IPS DF 6.9 (cell line): ENCODE measurements at regions not wholly inside any gene's neighbourhood (a gene's known extent, or its start where the extent isn't known, plus 50 kb on each side); places are given as distances from the start of the nearest gene placed in this dataset.

ENCODE experiments used
- DNase-seq: peaks from one replicate; pipeline ENCODE4 v3.0.0-alpha.2; 2013; ENCODE audit warnings: low read depth, low spot score
- H3K27ac ChIP-seq: one replicate; pipeline ENCODE4 v1.5.1; 2013; ENCODE audit warnings: low read length, control low read depth
- H3K27me3 ChIP-seq: 2 replicates; pipeline ENCODE4 v1.6.1; 2013; ENCODE audit warnings: mild to moderate bottlenecking, low read length; ENCODE audit not compliant: control insufficient read depth, insufficient read depth
- H3K36me3 ChIP-seq: 2 replicates; pipeline ENCODE4 v1.6.1; 2013; ENCODE audit warnings: low read length; ENCODE audit not compliant: control insufficient read depth, insufficient read depth
- H3K4me1 ChIP-seq: 2 replicates; pipeline ENCODE4 v1.6.1; 2013; ENCODE audit warnings: low read length; ENCODE audit not compliant: control insufficient read depth, insufficient read depth
- H3K4me3 ChIP-seq: 2 replicates; pipeline ENCODE4 v1.5.1; 2013; ENCODE audit warnings: mild to moderate bottlenecking, low read length
- H3K9me3 ChIP-seq: 2 replicates; pipeline ENCODE4 v1.6.1; 2013; ENCODE audit warnings: low read length, inconsistent platforms; ENCODE audit not compliant: control insufficient read depth, insufficient read depth
- WGBS: extraction: QIAGEN DNeasy Blood & Tissue Kit; methylation state at CpG from one replicate; pipeline ENCODE4 v1.1.7; 2013; ENCODE audit warnings: mixed read lengths, missing lambda C conversion rate; ENCODE audit not compliant: insufficient read length, insufficient coverage; 5-methylcytosine and 5-hydroxymethylcytosine counted together

DNA sequence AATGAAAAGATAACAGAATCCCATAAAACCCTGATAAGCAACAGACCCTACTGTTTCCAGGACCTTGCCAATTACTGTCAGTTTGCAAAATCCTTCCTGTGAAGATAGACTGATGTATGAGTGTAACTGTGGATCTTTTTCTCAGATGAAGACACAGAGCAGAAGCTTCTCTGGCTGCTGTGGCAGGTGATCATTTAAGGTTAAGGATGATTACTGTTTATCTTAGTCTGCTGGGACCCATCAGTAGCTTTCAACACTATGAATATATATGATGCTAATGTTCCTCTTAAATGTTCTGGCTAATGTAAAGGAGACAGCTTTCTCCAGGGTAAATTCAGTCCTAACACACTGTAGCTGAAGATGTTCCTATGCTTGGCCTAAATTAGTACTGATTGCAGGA lies 56.0 kb upstream of the CTTNBP2 start:
- Histone ChIP-seq H3K27me3 (no peaks in the 10 kb centered on the region), H3K4me1 (no peaks in the 10 kb centered on the region), H3K9me3 (no peaks in the 10 kb centered on the region), H3K36me3 (no peaks in the 10 kb centered on the region), H3K27ac (no peak overlapping the region), H3K4me3 (no peak overlapping the region)
- DNase-seq: no peak

DNA sequence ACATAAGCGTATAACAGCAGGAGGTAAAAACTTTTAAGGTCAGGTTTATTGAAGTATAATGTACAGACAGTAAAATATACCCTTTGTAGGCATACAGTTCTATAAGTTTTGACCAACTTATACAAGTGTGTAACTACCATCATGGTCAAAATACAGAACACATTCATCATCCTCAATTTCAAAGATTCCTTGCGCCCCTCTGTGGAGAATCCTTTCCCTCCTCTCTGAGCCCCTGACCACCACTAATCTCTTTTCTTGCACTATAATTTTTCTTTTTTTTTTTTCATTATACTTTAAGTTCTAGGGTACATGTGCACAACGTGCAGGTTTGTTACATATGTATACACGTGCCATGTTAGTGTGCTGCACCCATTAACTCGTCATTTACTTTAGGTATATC lies 58.1 kb upstream of the CTTNBP2 start:
- WGBS: no CpG with 5 or more reads among the region's 5 CpGs
- H3K27me3 ChIP-seq: no peaks in the 10 kb centered on the region
- no peaks in the 10 kb centered on the region for H3K4me1 ChIP-seq
- no peaks in the 10 kb centered on the region for H3K9me3 ChIP-seq
- no peaks in the 10 kb centered on the region for H3K36me3 ChIP-seq
- no peak overlapping the region for H3K27ac ChIP-seq
- H3K4me3 ChIP-seq: no peak overlapping the region
- no peak for DNase-seq

DNA sequence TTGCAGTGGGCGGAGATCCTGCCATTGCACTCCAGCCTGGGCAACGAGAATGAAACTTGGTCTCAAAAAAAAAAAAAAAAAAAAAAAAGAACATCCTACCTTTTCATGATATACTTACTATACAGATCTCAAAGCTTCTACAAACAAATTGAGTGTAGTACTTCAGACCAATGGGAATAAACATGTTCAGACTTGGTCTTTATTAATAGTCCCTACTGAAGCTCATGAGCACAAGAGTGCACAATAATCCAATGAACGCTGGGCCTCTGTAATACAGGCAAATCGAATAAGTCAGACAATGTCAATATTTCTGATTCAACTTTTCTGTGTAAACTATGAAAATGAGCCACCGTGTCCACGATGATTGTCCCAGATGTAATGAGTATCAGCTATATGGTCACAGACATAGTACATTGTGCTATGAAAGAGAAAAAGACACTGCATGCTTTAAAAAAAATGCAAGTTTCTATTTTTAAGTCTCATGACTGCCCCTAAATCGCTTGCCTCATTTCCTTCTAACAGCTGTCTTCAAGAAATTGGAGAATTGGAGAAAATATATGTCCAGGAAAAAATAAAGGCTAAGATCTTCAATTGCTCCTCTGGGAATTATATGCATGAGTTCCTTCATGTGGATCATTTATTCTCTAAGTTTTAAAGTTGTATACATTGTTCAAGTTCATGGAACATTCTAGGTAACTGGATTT lies 64.0 kb upstream of the CTTNBP2 start:
- no peak for DNase-seq
- peaks cover 4% of the 10 kb centered on the region for H3K4me1 ChIP-seq
- no CpG with 5 or more reads among the region's 7 CpGs for WGBS
- no peak overlapping the region for H3K4me3 ChIP-seq
- H3K27ac ChIP-seq: no peak overlapping the region
- H3K36me3 ChIP-seq: no peaks in the 10 kb centered on the region
- H3K27me3 ChIP-seq: no peaks in the 10 kb centered on the region
- no peaks in the 10 kb centered on the region for H3K9me3 ChIP-seq

DNA sequence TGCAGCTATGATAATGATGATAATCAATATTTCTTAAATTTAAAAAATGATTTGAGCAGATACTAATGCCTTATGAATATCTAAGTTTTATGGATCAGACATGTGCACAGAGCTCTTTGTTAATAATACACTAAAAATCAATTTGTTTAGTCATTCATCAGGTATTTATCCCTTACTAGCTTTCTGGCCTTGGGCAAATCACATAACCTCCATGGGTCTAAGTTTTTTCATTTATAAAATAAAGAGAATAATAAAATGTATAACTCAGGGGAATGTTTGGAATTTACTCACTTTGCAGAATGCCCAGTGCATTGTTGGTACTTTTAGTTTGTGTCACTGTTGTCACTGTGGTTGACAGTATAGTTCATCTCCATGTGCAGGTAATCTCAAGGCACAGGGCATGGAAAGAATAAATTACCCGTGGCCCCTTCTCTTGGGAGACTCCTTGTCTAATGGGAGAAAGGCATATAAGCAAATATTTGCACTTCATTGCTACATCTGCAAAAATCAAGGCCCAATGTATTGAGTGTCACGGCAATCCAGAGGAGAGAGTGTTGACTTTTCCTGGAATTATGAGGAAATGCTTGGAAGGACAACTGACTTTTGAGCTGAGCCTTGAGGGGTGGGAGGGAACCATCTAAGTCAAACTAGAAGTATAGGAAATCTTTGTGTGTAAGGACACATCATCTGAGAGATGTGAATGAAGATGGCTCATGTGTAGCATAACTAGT lies 64.7 kb upstream of the CTTNBP2 start:
- peaks cover 4% of the 10 kb centered on the region for H3K4me1 ChIP-seq
- DNase-seq: no peak

DNA sequence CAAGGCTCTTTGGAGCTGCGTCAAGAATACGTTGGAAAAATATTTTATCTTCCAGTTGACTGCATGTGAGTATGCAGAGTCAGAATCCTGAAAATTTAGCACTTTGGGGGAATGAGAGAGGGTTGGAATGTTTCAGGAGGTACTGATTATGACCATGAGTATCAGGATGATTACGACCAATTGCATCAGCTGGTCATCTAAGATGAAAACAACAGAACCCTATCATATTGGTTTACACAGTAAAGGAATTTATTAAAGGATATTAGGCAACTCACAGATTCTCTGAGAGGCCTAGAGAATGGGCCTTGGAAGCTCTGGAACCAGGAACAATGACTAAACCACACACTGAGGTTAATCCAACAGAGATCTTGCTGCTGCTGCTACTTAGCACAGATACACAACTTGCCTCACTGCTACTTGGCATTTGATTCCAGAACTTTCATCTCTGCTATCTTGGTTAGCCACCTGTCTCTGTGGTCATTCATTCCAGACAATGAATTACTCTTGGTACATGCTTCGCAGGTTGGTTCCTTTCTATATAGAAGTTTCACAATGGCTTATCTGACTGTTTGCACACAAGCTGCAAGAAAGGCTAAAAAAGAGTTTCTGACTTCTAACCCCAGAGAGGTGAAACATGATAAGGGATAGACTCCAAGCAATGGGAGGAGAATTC lies 68.0 kb upstream of the CTTNBP2 start:
- H3K27ac ChIP-seq: no peak overlapping the region
- no peaks in the 10 kb centered on the region for H3K27me3 ChIP-seq
- no peak overlapping the region for H3K4me3 ChIP-seq
- WGBS: no CpG with 5 or more reads among the region's 4 CpGs
- H3K36me3 ChIP-seq: no peaks in the 10 kb centered on the region
- H3K4me1 ChIP-seq: peaks cover 4% of the 10 kb centered on the region
- no peaks in the 10 kb centered on the region for H3K9me3 ChIP-seq
- DNase-seq: no peak

More for the DNA sequence above, 64.7 kb upstream of the CTTNBP2 start:
- Histone ChIP-seq H3K36me3 (no peaks in the 10 kb centered on the region), H3K27me3 (no peaks in the 10 kb centered on the region), H3K9me3 (no peaks in the 10 kb centered on the region), H3K4me3 (no peak overlapping the region), H3K27ac (no peak overlapping the region)
- WGBS: no CpG with 5 or more reads among the region's 2 CpGs

DNA sequence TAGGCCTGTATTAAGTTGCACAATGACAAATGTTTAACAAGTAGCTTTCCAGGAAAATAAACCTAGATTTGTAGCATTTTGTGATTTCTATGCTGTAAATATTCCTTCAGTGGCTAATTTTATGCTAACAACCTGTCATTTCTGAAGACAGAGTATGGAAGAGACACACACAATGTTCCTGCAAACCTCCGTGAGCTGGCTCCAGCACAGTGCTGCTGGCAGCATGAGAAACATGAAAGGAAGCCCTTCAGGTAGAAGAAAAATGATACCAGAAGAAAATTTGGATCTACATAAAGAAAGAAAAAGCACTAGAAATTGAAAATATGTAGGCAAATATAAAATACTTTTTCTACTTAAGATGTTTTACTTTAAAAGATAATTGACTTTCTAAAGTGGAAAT lies 69.5 kb upstream of the CTTNBP2 start:
- H3K4me1 ChIP-seq: peaks cover 4% of the 10 kb centered on the region
- H3K9me3 ChIP-seq: no peaks in the 10 kb centered on the region
- H3K27me3 ChIP-seq: no peaks in the 10 kb centered on the region
- H3K27ac ChIP-seq: no peak overlapping the region
- H3K4me3 ChIP-seq: no peak overlapping the region
- DNase-seq: no peak
- WGBS: no CpG with 5 or more reads among the region's 1 CpG
- H3K36me3 ChIP-seq: no peaks in the 10 kb centered on the region

DNA sequence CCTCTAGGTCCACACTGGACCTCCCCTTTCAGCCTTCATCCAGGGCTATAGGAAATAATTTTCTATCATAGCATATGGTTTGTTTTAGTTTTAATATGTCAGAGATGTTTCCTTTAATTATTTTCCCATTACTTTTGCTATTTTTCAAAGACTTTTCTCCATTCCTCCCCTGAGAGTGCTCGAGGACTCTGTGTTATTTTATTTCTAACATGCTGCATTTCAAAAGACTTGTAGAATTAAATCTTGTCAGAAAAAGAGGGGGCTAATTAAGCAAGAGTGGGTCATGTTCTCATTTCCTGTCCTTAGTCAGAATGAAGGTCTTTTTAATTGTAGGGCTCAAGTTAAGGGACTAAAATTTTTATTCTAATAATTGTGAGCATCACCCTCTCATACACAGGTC lies 71.6 kb upstream of the CTTNBP2 start:
- no peak overlapping the region for H3K4me3 ChIP-seq
- DNase-seq: no peak
- no peaks in the 10 kb centered on the region for H3K36me3 ChIP-seq
- no CpG with 5 or more reads among the region's 1 CpG for WGBS
- peaks cover 2% of the 10 kb centered on the region; the same call in 1 of the 2 replicates for H3K4me1 ChIP-seq
- H3K27ac ChIP-seq: no peak overlapping the region
- H3K27me3 ChIP-seq: no peaks in the 10 kb centered on the region
- H3K9me3 ChIP-seq: no peaks in the 10 kb centered on the region

DNA sequence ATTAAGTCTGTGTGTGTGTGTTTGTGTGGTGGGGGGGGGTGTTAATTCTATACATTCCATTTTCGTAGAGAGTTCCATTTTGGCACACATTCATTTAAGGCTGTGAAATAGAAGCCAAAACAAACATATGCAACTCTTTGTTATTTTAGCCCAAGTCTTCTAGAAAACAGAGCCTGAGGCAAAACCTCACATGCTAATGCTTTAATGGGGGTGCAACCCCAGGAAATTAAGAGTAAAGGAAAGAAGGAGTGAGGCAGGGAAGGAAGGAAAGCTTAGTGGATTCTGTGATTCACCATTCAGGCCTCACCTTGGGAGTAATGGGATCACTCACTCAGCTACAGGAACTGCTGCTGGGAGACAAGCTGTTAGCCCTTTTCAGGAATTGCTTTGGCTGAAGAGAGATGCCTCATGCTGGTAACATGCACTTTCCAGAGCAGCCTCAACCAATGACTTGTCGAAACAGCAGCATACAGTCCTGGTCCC lies 73.0 kb upstream of the CTTNBP2 start:
- Histone ChIP-seq H3K27me3 (no peaks in the 10 kb centered on the region), H3K27ac (no peak overlapping the region), H3K4me1 (peaks cover 2% of the 10 kb centered on the region; the same call in 1 of the 2 replicates), H3K36me3 (no peaks in the 10 kb centered on the region), H3K9me3 (no peaks in the 10 kb centered on the region), H3K4me3 (no peak overlapping the region)
- WGBS: no CpG with 5 or more reads among the region's 2 CpGs
- DNase-seq: no peak

DNA sequence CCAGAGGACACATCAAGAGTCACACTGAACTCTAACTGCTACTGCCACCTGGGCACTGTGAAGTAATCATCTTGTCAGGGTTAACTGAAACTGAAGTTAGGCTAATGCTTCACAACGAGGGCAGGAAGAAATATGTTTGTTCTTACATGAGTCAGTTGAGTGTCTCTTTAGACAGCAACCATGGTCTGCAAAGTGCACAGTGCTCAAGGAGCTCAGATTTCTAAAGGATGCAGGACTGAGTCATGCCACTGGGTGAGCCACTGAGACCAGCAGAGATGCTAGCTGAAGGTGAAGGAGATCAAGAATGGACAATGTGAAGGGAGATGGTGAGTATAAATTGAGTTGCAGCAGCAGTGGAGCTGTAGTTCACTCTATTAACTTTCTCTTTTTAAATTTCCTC lies 76.0 kb upstream of the CTTNBP2 start:
- Histone ChIP-seq H3K36me3 (no peaks in the 10 kb centered on the region), H3K27me3 (no peaks in the 10 kb centered on the region), H3K4me3 (no peak overlapping the region), H3K9me3 (no peaks in the 10 kb centered on the region), H3K4me1 (no peaks in the 10 kb centered on the region; the same call in 1 of the 2 replicates), H3K27ac (no peak overlapping the region)
- no peak for DNase-seq
- WGBS: no CpG with 5 or more reads among the region's 1 CpG

DNA sequence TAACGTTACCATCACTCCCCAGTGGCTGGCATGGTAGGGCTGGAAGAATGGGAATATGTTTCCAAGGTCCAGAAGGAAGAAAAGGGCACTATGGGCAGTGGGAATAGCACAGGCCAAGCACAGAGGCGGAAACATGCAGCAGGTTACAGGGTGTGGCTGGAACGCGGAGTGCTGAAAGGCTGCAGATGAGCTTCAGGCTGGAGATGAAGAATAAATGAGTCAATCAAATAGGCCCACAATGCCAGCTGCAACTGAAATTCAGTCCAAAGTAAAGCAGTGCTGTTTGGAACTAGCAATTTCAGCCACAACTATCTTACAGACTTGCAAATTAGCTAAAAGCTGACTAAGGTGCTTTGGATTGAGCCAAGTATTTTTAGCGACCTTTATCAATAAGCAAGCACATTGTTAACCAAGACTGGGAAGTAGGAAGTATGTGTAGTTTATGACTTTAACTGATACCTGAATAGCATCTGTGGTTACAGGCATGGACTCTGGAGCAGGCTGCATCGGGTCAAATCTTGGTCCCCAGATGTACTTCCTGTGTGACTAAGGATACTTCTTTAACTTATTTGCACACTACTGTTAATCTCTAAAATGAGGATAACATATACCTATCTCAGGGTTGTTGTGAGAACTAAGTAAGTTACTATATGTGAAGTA lies 77.5 kb upstream of the CTTNBP2 start:
- Histone ChIP-seq H3K27me3 (no peaks in the 10 kb centered on the region), H3K36me3 (no peaks in the 10 kb centered on the region), H3K27ac (no peak overlapping the region), H3K9me3 (no peaks in the 10 kb centered on the region), H3K4me1 (no peaks in the 10 kb centered on the region; the same call in 1 of the 2 replicates), H3K4me3 (no peak overlapping the region)
- WGBS: no CpG with 5 or more reads among the region's 6 CpGs
- no peak for DNase-seq
